Lung (tissue), 11 donors: ENCODE measurements at regions not wholly inside any gene's neighbourhood (a gene's known extent, or its start where the extent isn't known, plus 50 kb on each side); places are given as distances from the start of the nearest gene placed in this dataset.
"Not testable (repeated sequence)": the region's sequence is repeated elsewhere in the genome, so short reads cannot be mapped to it uniquely, and the experiment has no call there.

Experiments used
- ATAC-seq: fragments of 200-7000 bp; cut with Tn5 transposase; one replicate; pipeline ENCODE4 v1.9.1; 2020; ENCODE audit warnings: moderate number of reproducible peaks; ENCODE audit not compliant: insufficient read depth, low FRiP score
- DNase-seq, 3 donors: peaks; one replicate each; pipeline ENCODE4 v3.0.0-alpha.2; 2013 to 2017
- H3K27ac ChIP-seq, 2 donors: one replicate each; pipeline ENCODE4 v1.5.1; 2013; ENCODE audit warnings: mild to moderate bottlenecking in 2 of 2, moderate library complexity in 2 of 2, control low read depth in 1 of 2, inconsistent platforms in 1 of 2, low read depth in 1 of 2, low read length in 1 of 2
- H3K27me3 ChIP-seq, 3 donors: one replicate each; pipeline ENCODE4 v1.5.1; 2013; ENCODE audit warnings: low read length in 2 of 3; ENCODE audit not compliant: control insufficient read depth in 3 of 3, insufficient read depth in 3 of 3
- H3K36me3 ChIP-seq, 4 donors: one replicate each; pipeline ENCODE4 v1.5.1; 2013; ENCODE audit warnings: low read length in 4 of 4, mild to moderate bottlenecking in 1 of 4, moderate library complexity in 1 of 4; ENCODE audit not compliant: control insufficient read depth in 4 of 4, insufficient read depth in 4 of 4
- H3K4me1 ChIP-seq, 5 donors: one replicate each; pipeline ENCODE4 v1.5.1; 2013; ENCODE audit warnings: low read length in 5 of 5, mild to moderate bottlenecking in 2 of 5, moderate library complexity in 1 of 5; ENCODE audit not compliant: control insufficient read depth in 5 of 5, insufficient read depth in 5 of 5
- H3K4me3 ChIP-seq: one replicate; pipeline ENCODE4 v1.5.1; 2013; ENCODE audit warnings: mild to moderate bottlenecking, control low read depth, moderate library complexity
- H3K9ac ChIP-seq, 2 donors: one replicate each; pipeline ENCODE4 v1.5.1; 2013; ENCODE audit warnings: low read length in 2 of 2, control low read depth in 1 of 2; ENCODE audit not compliant: insufficient read depth in 1 of 2
- H3K9me3 ChIP-seq, 4 donors: one replicate each; pipeline ENCODE4 v1.5.1; 2013; ENCODE audit warnings: low read length in 3 of 4, mild to moderate bottlenecking in 1 of 4, moderate library complexity in 1 of 4; ENCODE audit not compliant: control insufficient read depth in 4 of 4, insufficient read depth in 3 of 4
- CTCF ChIP-seq: IDR thresholded peaks from 2 replicates; pipeline ENCODE4 v1.5.1; 2012; ENCODE audit warnings: mild to moderate bottlenecking; ENCODE audit errors: control extremely low read depth, extremely low read depth
- WGBS, 2 donors: extraction: QIAGEN DNeasy Blood & Tissue Kit; methylation state at CpG; one replicate each; pipeline ENCODE4 v1.1.7; 2013; 5-methylcytosine and 5-hydroxymethylcytosine counted together
- donor health status: control.
- donor health status: control.
- donor health status: Bipolar disorder and iron deficiency.
- donor health status: healthy.
- donor health status: DM: yes; HTN: yes; CAD: no.

- not testable (repeated sequence) for H3K27ac ChIP-seq, H3K4me1 ChIP-seq, H3K36me3 ChIP-seq, ATAC-seq, H3K9ac ChIP-seq, H3K4me3 ChIP-seq, H3K27me3 ChIP-seq, DNase-seq, H3K9me3 ChIP-seq
- WGBS, 2 donors: 90 to 95% methylated on average over 32 of the region's 32 CpGs
Measured at GRCh38 chr4:188797011-188797410, 657.8 kb downstream of the TRIML1 start.

- H3K4me1 ChIP-seq: no peaks in the 10 kb centered on the region
- H3K27ac ChIP-seq: no peak overlapping the region
- H3K36me3 ChIP-seq: no peaks in the 10 kb centered on the region
- H3K9ac ChIP-seq: no peak overlapping the region
- 77 to 84% methylated on average over 4 of the region's 4 CpGs for WGBS, 2 donors
- H3K4me3 ChIP-seq: no peak overlapping the region
- no peak for DNase-seq
- ATAC-seq: no peak
- no peaks in the 10 kb centered on the region for H3K27me3 ChIP-seq
- H3K9me3 ChIP-seq: no peaks in the 10 kb centered on the region
- TF ChIP-seq CTCF: no peak
Measured at GRCh38 chr4:188804861-188805260, 665.6 kb downstream of the TRIML1 start.

- DNase-seq (no peak), ATAC-seq (no peak)
- Histone ChIP-seq H3K36me3 (no peaks in the 10 kb centered on the region), H3K4me1 (no peaks in the 10 kb centered on the region), H3K9me3 (no peaks in the 10 kb centered on the region), H3K27me3 (no peaks in the 10 kb centered on the region), H3K9ac (no peak overlapping the region), H3K4me3 (no peak overlapping the region), H3K27ac (no peak overlapping the region)
- WGBS, 2 donors: 88 to 91% methylated on average over 1 of the region's 1 CpG
- no peak for TF ChIP-seq CTCF
Measured at GRCh38 chr4:188811121-188811520, 671.9 kb downstream of the TRIML1 start.

GRCh38 chr4:188812644-188813043 lies 673.4 kb downstream of the TRIML1 start:
- ATAC-seq (no peak), DNase-seq (no peak)
- H3K36me3 ChIP-seq: no peaks in the 10 kb centered on the region
- no peak overlapping the region for H3K9ac ChIP-seq
- no peak for TF ChIP-seq CTCF
- H3K27me3 ChIP-seq: no peaks in the 10 kb centered on the region
- WGBS, 2 donors: 42 to 63% methylated on average over 1 of the region's 1 CpG
- H3K4me3 ChIP-seq: no peak overlapping the region
- H3K9me3 ChIP-seq: no peaks in the 10 kb centered on the region
- H3K4me1 ChIP-seq: no peaks in the 10 kb centered on the region
- no peak overlapping the region for H3K27ac ChIP-seq
